Loucy (cell line): ENCODE measurements at regions not wholly inside any gene's neighbourhood (a gene's known extent, or its start where the extent isn't known, plus 50 kb on each side); places are given as distances from the start of the nearest gene placed in this dataset.

Source experiments
- H2AFZ ChIP-seq: fragments of 200-600 bp; sonication (generic); 2 replicates; pipeline ENCODE4 v1.6.0; 2016; ENCODE audit warnings: antibody characterized with exemption, mild to moderate bottlenecking, low read length, moderate library complexity
- H3F3A ChIP-seq: fragments of 200-600 bp; 2 replicates; pipeline ENCODE4 v1.6.0; 2016; ENCODE audit warnings: antibody characterized with exemption, low read depth, mild to moderate bottlenecking
- H3K27me3 ChIP-seq: fragments of 200-600 bp; sonication (generic); 2 replicates; pipeline ENCODE4 v1.6.1; 2014; ENCODE audit warnings: low read length, mild to moderate bottlenecking; ENCODE audit not compliant: insufficient read depth, poor library complexity, severe bottlenecking
- H3K36me3 ChIP-seq: fragments of 200-600 bp; sonication (generic); 2 replicates; pipeline ENCODE4 v1.6.1; 2016; ENCODE audit warnings: low read length; ENCODE audit not compliant: insufficient read depth
- H3K4me1 ChIP-seq: fragments of 200-600 bp; sonication (generic); 2 replicates; pipeline ENCODE4 v1.5.1; 2014; ENCODE audit warnings: low read length, mild to moderate bottlenecking; ENCODE audit not compliant: insufficient read depth, poor library complexity, severe bottlenecking
- H3K4me2 ChIP-seq: fragments of 200-600 bp; sonication (generic); 2 replicates; pipeline ENCODE4 v1.6.0; 2014; ENCODE audit warnings: antibody characterized with exemption, low read length, low read depth, mild to moderate bottlenecking; ENCODE audit not compliant: poor library complexity, severe bottlenecking
- H3K4me3 ChIP-seq: fragments of 200-600 bp; sonication (generic); 2 replicates; pipeline ENCODE4 v1.5.1; 2014; ENCODE audit warnings: low read length, mild to moderate bottlenecking, mixed read lengths; ENCODE audit not compliant: poor library complexity, severe bottlenecking
- H3K79me2 ChIP-seq: fragments of 200-600 bp; sonication (generic); 2 replicates; pipeline ENCODE4 v1.6.1; 2014; ENCODE audit warnings: low read length; ENCODE audit not compliant: insufficient read depth
- H3K9ac ChIP-seq: fragments of 200-600 bp; sonication (generic); 2 replicates; pipeline ENCODE4 v1.6.0; 2014; ENCODE audit warnings: mild to moderate bottlenecking, low read depth, low read length, moderate library complexity; ENCODE audit not compliant: poor library complexity, severe bottlenecking
- H3K9me2 ChIP-seq: fragments of 200-600 bp; sonication (generic); replicated peaks from 2 replicates; pipeline ENCODE4 v1.6.1; 2016; ENCODE audit warnings: low read depth, low read length, mixed read lengths
- H3K9me3 ChIP-seq: fragments of 200-600 bp; sonication (generic); 2 replicates; pipeline ENCODE4 v1.6.1; 2014; ENCODE audit warnings: mild to moderate bottlenecking, antibody characterized with exemption, low read length, low read depth; ENCODE audit not compliant: insufficient read depth
- H4K20me1 ChIP-seq: fragments of 200-600 bp; sonication (generic); 2 replicates; pipeline ENCODE4 v1.6.0; 2014; ENCODE audit warnings: antibody characterized with exemption, low read length, mild to moderate bottlenecking; ENCODE audit not compliant: insufficient read depth, poor library complexity, severe bottlenecking
- EZH2phosphoT487 ChIP-seq: fragments of 200-600 bp; IDR thresholded peaks from 2 replicates; pipeline ENCODE4 v1.6.1; 2018; ENCODE audit warnings: antibody characterized with exemption, mild to moderate bottlenecking, moderate library complexity, borderline replicate concordance
- TF ChIP-seq, protein P1 (sequence below): fragments of 200-600 bp; sonication (generic); conservative IDR thresholded peaks from 2 replicates; pipeline ENCODE4 v1.5.1; 2014; ENCODE audit warnings: mild to moderate bottlenecking, antibody characterized with exemption, low read length

DNA sequence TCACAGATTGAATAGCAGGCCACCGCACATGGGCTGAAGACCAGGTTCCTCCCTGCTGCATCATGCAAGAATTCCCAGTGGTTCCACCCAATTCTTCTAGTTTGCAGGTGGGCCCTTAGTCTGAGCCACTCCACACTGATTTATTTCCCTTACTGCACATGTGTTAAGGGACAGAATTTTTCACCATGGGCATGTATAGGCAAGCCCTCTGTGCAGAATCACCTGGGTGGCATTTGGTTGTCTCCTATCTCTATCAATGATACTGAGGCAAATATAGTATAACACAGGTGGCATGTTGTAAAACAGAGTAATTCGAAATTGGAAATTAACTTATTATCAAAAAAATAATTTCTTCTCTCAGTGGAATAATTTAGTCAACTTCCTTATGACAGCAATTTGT, 1892.4 kb downstream of the NCAM2 start:
- Histone ChIP-seq H3F3A (no peaks in the 10 kb centered on the region), H3K4me3 (no peak overlapping the region), H3K27me3 (no peaks in the 10 kb centered on the region), H3K9me2 (no peaks in the 10 kb centered on the region), H3K4me2 (no peak overlapping the region), H3K36me3 (no peaks in the 10 kb centered on the region), H2AFZ (no peak overlapping the region), H4K20me1 (no peaks in the 10 kb centered on the region), H3K9ac (no peak overlapping the region), H3K9me3 (no peaks in the 10 kb centered on the region), H3K79me2 (no peaks in the 10 kb centered on the region), H3K4me1 (no peaks in the 10 kb centered on the region)
- TF ChIP-seq, protein P1, sequence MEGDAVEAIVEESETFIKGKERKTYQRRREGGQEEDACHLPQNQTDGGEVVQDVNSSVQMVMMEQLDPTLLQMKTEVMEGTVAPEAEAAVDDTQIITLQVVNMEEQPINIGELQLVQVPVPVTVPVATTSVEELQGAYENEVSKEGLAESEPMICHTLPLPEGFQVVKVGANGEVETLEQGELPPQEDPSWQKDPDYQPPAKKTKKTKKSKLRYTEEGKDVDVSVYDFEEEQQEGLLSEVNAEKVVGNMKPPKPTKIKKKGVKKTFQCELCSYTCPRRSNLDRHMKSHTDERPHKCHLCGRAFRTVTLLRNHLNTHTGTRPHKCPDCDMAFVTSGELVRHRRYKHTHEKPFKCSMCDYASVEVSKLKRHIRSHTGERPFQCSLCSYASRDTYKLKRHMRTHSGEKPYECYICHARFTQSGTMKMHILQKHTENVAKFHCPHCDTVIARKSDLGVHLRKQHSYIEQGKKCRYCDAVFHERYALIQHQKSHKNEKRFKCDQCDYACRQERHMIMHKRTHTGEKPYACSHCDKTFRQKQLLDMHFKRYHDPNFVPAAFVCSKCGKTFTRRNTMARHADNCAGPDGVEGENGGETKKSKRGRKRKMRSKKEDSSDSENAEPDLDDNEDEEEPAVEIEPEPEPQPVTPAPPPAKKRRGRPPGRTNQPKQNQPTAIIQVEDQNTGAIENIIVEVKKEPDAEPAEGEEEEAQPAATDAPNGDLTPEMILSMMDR: no peak
- TF ChIP-seq EZH2phosphoT487: no peak

DNA sequence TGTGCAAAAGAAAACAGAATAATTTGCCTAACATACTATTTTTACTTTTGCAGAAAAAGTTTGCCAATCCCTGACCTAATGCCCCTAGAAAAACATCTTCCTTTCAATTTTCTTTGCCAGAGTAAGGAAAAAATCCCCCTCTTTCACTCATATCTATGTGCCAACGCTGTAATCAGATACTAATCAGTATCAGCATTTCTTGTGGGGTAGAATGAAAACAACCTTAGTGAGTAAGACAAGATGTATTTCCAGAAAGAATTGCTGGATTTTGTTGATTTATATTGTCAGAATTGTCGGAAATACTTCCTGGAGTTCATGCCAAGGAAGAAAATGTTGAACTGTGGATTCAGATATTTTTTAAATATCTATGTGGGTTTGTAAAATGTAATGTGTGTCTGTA, 1893.8 kb downstream of the NCAM2 start:
- Histone ChIP-seq H4K20me1 (no peaks in the 10 kb centered on the region), H3K79me2 (no peaks in the 10 kb centered on the region), H3K9me2 (no peaks in the 10 kb centered on the region), H3K4me2 (no peak overlapping the region), H3K9me3 (no peaks in the 10 kb centered on the region), H3K9ac (no peak overlapping the region), H3F3A (no peaks in the 10 kb centered on the region), H3K36me3 (no peaks in the 10 kb centered on the region), H3K4me3 (no peak overlapping the region), H2AFZ (no peak overlapping the region), H3K4me1 (no peaks in the 10 kb centered on the region), H3K27me3 (no peaks in the 10 kb centered on the region)
- TF ChIP-seq, protein P1: no peak
- no peak for TF ChIP-seq EZH2phosphoT487

DNA sequence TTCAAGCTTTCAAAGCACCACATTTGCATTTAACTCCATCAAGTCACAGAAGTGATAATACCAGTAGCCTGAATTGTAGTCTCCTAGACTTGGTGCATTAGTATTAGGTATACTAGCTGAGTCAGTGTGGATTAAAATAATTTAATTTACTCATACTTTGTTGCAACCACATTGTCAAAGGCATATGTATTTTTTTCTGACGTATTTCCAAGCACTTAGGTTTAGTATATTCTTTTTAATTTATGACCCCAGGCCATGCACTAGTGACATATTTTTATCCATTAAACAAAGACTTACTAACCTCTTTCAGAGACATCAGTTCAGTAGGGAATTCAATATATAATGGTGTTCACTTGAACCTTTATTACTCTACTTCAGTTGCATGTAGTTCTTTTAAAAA, 1894.5 kb downstream of the NCAM2 start:
- Histone ChIP-seq H3K27me3 (no peaks in the 10 kb centered on the region), H3K4me3 (no peak overlapping the region), H3K9me2 (no peaks in the 10 kb centered on the region), H3K9ac (no peak overlapping the region), H3K36me3 (no peaks in the 10 kb centered on the region), H2AFZ (no peak overlapping the region), H3K9me3 (no peaks in the 10 kb centered on the region), H3F3A (no peaks in the 10 kb centered on the region), H3K4me1 (no peaks in the 10 kb centered on the region), H3K4me2 (no peak overlapping the region), H4K20me1 (no peaks in the 10 kb centered on the region), H3K79me2 (no peaks in the 10 kb centered on the region)
- TF ChIP-seq, protein P1: no peak
- no peak for TF ChIP-seq EZH2phosphoT487
